K562 (cell line): ENCODE measurements at regions not wholly inside any gene's neighbourhood (a gene's known extent, or its start where the extent isn't known, plus 50 kb on each side); places are given as distances from the start of the nearest gene placed in this dataset.
A peak's percentile ranks its signal among the peaks of the same experiment; 100 is the strongest.
"Not testable (repeated sequence)": the region's sequence is repeated elsewhere in the genome, so short reads cannot be mapped to it uniquely, and the experiment has no call there.

Experiments
- ATAC-seq: fragments of 200-7000 bp; cut with Tn5 transposase; 3 replicates; pipeline ENCODE4 v1.9.1; 2020; ENCODE audit warnings: moderate library complexity
- BruUV-seq: library from RNA; stranded (reverse); fragments of 400-500 nt; replicated peaks from 2 replicates; lab custom pipeline; 2021; lab: Mats Ljungman, UMichigan
- CTCF ChIA-PET: fragments of 300-600 bp; formaldehyde crosslinking; extraction: SDS; loops from one replicate; lab custom pipeline; 2021; ENCODE audit warnings: low intra/inter-chr PET ratio; lab: Yijun Ruan, JAX
- POLR2A ChIA-PET: fragments of 300-600, 350-650 bp; sonication (Branson Sonifier 250); formaldehyde crosslinking; extraction: SDS; loops from one replicate; lab custom pipeline; 2021; ENCODE audit warnings: antibody characterized with exemption, inconsistent platforms; lab: Yijun Ruan, JAX
- DNase-seq, 4 experiments: peaks; one replicate each; pipeline versions ENCODE4 v3.0.0 to v3.0.0-alpha.2; 2011 to 2018; ENCODE audit warnings: low spot score in 3 of 4, mixed read lengths in 3 of 4; ENCODE audit errors: extremely low read depth in 1 of 4
- FAIRE-seq: peaks from 2 replicates; lab custom pipeline; 2011; peaks lifted over from hg19 to GRCh38; lab: Jason Lieb, UNC
- H2AFZ ChIP-seq: 2 replicates; pipeline ENCODE4 v1.6.0; 2011; ENCODE audit warnings: low read depth, low read length, control low read depth, inconsistent platforms
- H3K27ac ChIP-seq: fragments of 200-600 bp; 3 replicates; pipeline ENCODE4 v1.8.0; 2011; ENCODE audit warnings: low read depth, mild to moderate bottlenecking, control low read depth, inconsistent platforms, low read length, moderate library complexity, mixed read lengths; ENCODE audit errors: extremely low read depth
- H3K27me3 ChIP-seq, 2 experiments: fragments of 300-600 bp in 1 of 2; 2 replicates in 1 of 2; 3 replicates in 1 of 2; pipeline versions ENCODE4 v1.6.0 to v1.8.0; 2011; ENCODE audit warnings: inconsistent platforms in 2 of 2, low read length in 2 of 2, mild to moderate bottlenecking in 1 of 2, mixed read lengths in 1 of 2, moderate library complexity in 1 of 2; ENCODE audit not compliant: control insufficient read depth in 2 of 2, insufficient read depth in 2 of 2
- H3K36me3 ChIP-seq: fragments of 300-600 bp; 3 replicates; pipeline ENCODE4 v1.8.0; 2011; ENCODE audit warnings: mild to moderate bottlenecking, low read length, inconsistent platforms; ENCODE audit not compliant: control insufficient read depth, insufficient read depth
- H3K4me1 ChIP-seq, 2 experiments: fragments of 200-600 bp in 1 of 2; replicated peaks in 1 of 2; 2 replicates in 1 of 2; 3 replicates in 1 of 2; pipeline versions ENCODE4 v1.5.1 to v1.8.0; 2011; ENCODE audit warnings: inconsistent platforms in 2 of 2, low read length in 2 of 2, mild to moderate bottlenecking in 1 of 2, mixed read lengths in 1 of 2, moderate library complexity in 1 of 2; ENCODE audit not compliant: control insufficient read depth in 2 of 2, insufficient read depth in 2 of 2
- H3K4me2 ChIP-seq: 2 replicates; pipeline ENCODE4 v1.6.1; 2011; ENCODE audit warnings: low read length, control low read depth, inconsistent platforms, mixed read lengths; ENCODE audit not compliant: insufficient read depth
- H3K4me3 ChIP-seq: fragments of 200-600 bp; sonication (generic), shearing (Covaris generic); 2 replicates; pipeline ENCODE4 v1.5.1; 2016; ENCODE audit warnings: control low read depth, inconsistent platforms
- H3K79me2 ChIP-seq: fragments of 200-600 bp; 3 replicates; pipeline ENCODE4 v1.8.0; 2011; ENCODE audit warnings: low read length, inconsistent platforms; ENCODE audit not compliant: control insufficient read depth, insufficient read depth
- H3K9ac ChIP-seq, 2 experiments: 2 replicates each; pipeline versions ENCODE4 v1.6.0 to v1.6.1; 2011; ENCODE audit warnings: low read depth in 2 of 2, low read length in 2 of 2, control low read depth in 1 of 2, inconsistent platforms in 1 of 2, mild to moderate bottlenecking in 1 of 2, mixed read lengths in 1 of 2; ENCODE audit not compliant: insufficient read depth in 1 of 2
- H3K9me1 ChIP-seq: one replicate; pipeline ENCODE4 v1.6.0; 2011; ENCODE audit warnings: inconsistent platforms, mild to moderate bottlenecking, low read length, moderate library complexity; ENCODE audit not compliant: control insufficient read depth, insufficient read depth
- H3K9me3 ChIP-seq: replicated peaks from 2 replicates; pipeline ENCODE4 v1.5.1; 2011; ENCODE audit warnings: low read depth, low read length, inconsistent platforms; ENCODE audit not compliant: control insufficient read depth, insufficient read depth
- H4K20me1 ChIP-seq: replicated peaks from 2 replicates; pipeline ENCODE4 v1.6.1; 2011; ENCODE audit warnings: low read length, inconsistent platforms, mixed read lengths; ENCODE audit not compliant: control insufficient read depth, insufficient read depth
- BRF1 ChIP-seq: IDR thresholded peaks from 3 replicates; pipeline ENCODE4 v1.6.1; 2011; ENCODE audit warnings: borderline replicate concordance, mild to moderate bottlenecking; ENCODE audit not compliant: insufficient read length; ENCODE audit errors: extremely low read depth
- CBX5 ChIP-seq: IDR thresholded peaks from 2 replicates; pipeline ENCODE4 v1.6.1; 2014; ENCODE audit warnings: low read depth, borderline replicate concordance
- CTBP1 ChIP-seq: fragments of 450-650 bp; IDR thresholded peaks from 2 replicates; pipeline ENCODE4 v1.6.1; 2016; ENCODE audit warnings: borderline replicate concordance
- FUS ChIP-seq: fragments of 200-400 bp; formaldehyde crosslinking; optimal IDR thresholded peaks from 2 replicates; pipeline ENCODE3; 2017; ENCODE audit warnings: low read depth, low read length
- GTF2A2 ChIP-seq: IDR thresholded peaks from 2 replicates; pipeline ENCODE4 v1.6.1; 2016; ENCODE audit warnings: mild to moderate bottlenecking, missing genetic modification characterization, missing compliant biosample characterization
- MYNN ChIP-seq, 2 experiments: sonication (generic); formaldehyde crosslinking in 1 of 2; IDR thresholded peaks; 2 replicates each; pipeline versions ENCODE4 v1.5.0 to v1.6.1; 2016 to 2020; ENCODE audit warnings: antibody characterized with exemption in 1 of 2, missing genetic modification reagents in 1 of 2
- NCOA6 ChIP-seq: fragments of 450-650 bp; IDR thresholded peaks from 2 replicates; pipeline ENCODE4 v1.6.1; 2017; ENCODE audit warnings: mild to moderate bottlenecking
- PTRF ChIP-seq: fragments of 450-650 bp; IDR thresholded peaks from 2 replicates; pipeline ENCODE4 v1.6.1; 2016; ENCODE audit warnings: mild to moderate bottlenecking, missing genetic modification characterization, missing compliant biosample characterization
- RCOR1 ChIP-seq, 2 experiments: IDR thresholded peaks; 2 replicates each; pipeline ENCODE4 v1.6.1; 2012; ENCODE audit warnings: low read depth in 2 of 2, low read length in 2 of 2, borderline replicate concordance in 1 of 2, improper control_type of control experiment in 1 of 2
- TAF7 ChIP-seq: fragments of 450-650 bp; IDR thresholded peaks from 2 replicates; pipeline ENCODE4 v1.6.1; 2016; ENCODE audit warnings: missing genetic modification characterization, missing compliant biosample characterization
- ZNF23 ChIP-seq: fragments of 250-450 bp; sonication (Bioruptor Pico); IDR thresholded peaks from 2 replicates; pipeline ENCODE4 v1.4.0; 2020; ENCODE audit warnings: mild to moderate bottlenecking
- ZNF274 ChIP-seq: IDR thresholded peaks from 2 replicates; pipeline ENCODE4 v1.6.1; 2011; ENCODE audit warnings: low read depth, mild to moderate bottlenecking, low read length, moderate library complexity, borderline replicate concordance
- ZNF316 ChIP-seq: fragments of 450-650 bp; IDR thresholded peaks from 2 replicates; pipeline ENCODE4 v1.6.1; 2016
- ZNF324 ChIP-seq: fragments of 250-450 bp; sonication (Bioruptor Pico); IDR thresholded peaks from 2 replicates; pipeline ENCODE4 v1.4.0; 2020; ENCODE audit warnings: mild to moderate bottlenecking
- ZNF707 ChIP-seq: fragments of 250-450 bp; sonication (Bioruptor Pico); conservative IDR thresholded peaks from 2 replicates; pipeline ENCODE4 v1.8.0; 2022; ENCODE audit warnings: inconsistent platforms, mild to moderate bottlenecking, moderate library complexity
- WGBS: fragments of 100-300 bp; shearing (Covaris generic); methylation state at CpG from one replicate; pipeline ENCODE4 v1.1.6; 2016; ENCODE audit warnings: low coverage, mixed read lengths; ENCODE audit not compliant: insufficient coverage; ENCODE audit errors: missing lambda C conversion rate; 5-methylcytosine and 5-hydroxymethylcytosine counted together
- in situ Hi-C: fragments of 300-500 bp; cut with MboI; formaldehyde crosslinking; loops from 4 replicates; pipeline ENCODE4 v1.15.0; 2018; ENCODE audit warnings: inconsistent platforms, mixed read lengths
- intact Hi-C: fragments of 100-400 bp; cut with micrococcal nuclease; formaldehyde crosslinking; loops from 2 replicates; pipeline ENCODE4 v1.14.2; 2022
- TF ChIP-seq, protein P1 (sequence below): fragments of 250-450 bp; sonication (Bioruptor Pico); IDR thresholded peaks from 2 replicates; pipeline ENCODE4 v1.4.0; 2020; ENCODE audit warnings: borderline replicate concordance

DNA sequence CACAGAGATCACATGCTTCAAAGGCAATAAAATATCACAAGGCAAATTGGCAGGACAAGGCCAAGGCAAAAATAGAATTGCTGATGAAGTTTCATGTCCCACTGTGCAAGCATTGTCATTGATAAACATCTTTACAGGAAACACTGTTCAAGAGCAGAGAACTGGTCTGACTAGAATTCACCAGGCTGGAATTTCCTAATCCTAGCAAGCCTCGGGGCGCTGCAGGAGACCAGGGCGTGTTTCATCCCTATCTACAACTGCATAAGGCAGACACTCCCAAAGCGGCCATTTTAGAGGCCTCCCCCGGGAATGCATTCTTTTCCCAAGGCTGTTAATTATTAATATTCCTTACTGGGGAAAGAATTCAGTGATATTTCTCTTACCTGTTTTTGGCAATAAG is 103.7 kb upstream of the GHR start:
- H2AFZ ChIP-seq, intact Hi-C loops, H3K9me1 ChIP-seq, H3K4me2 ChIP-seq, POLR2A ChIA-PET, H3K9ac ChIP-seq, H4K20me1 ChIP-seq, BruUV-seq, DNase-seq, FAIRE-seq, H3K79me2 ChIP-seq, CTCF ChIA-PET, H3K4me3 ChIP-seq, H3K9me3 ChIP-seq, H3K4me1 ChIP-seq, H3K36me3 ChIP-seq, ATAC-seq, in situ Hi-C loops, H3K27me3 ChIP-seq, H3K27ac ChIP-seq: not testable (repeated sequence)
- TF ChIP-seq CBX5, result 0 out of 2 replicates have a peak, but pooled peaks have one; percentile 48
- 0% methylated on average over 5 of the region's 5 CpGs for WGBS

DNA sequence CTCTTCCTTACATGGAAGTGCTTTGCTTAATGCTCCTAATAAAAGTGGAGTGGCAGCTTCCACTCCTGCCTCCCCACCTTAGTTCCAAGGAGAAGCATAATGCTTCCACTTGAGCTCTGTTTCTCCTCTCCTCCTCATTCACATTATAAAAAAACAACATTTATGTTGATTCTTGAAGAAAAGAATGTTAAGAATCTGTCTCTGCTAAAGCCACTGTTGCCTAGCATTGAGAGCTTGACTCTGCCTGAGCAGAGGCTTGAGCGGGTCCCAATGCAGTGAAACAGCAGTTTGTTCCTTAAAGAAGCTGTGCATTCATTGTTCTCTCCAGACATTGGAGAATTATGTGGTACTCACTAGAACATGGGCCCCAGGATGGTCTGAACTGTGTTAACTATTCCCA is 101.5 kb upstream of the GHR start:
- in situ Hi-C loops, result no loop called here
- CTCF ChIA-PET, result no interaction called here
- no peaks in the 10 kb centered on the region for H3K79me2 ChIP-seq
- TF ChIP-seq TAF7 (tag), result no peak
- TF ChIP-seq ZNF23 (CRISPR knock-in tag), result no peak
- TF ChIP-seq NCOA6, result no peak
- no peak for TF ChIP-seq RCOR1 (IDR thresholded peaks at IDR 0.05; ENCODE audit: borderline replicate concordance in 1 of 2, low read depth in 2 of 2, low read length in 2 of 2)
- no peak for TF ChIP-seq FUS
- TF ChIP-seq ZNF274, result no peak
- TF ChIP-seq ZNF316, result no peak
- no peak for TF ChIP-seq BRF1
- no peak for TF ChIP-seq ZNF707 (CRISPR knock-in tag)
- no peak for TF ChIP-seq GTF2A2 (tag)
- no peak for TF ChIP-seq CTBP1
- TF ChIP-seq, protein P1, sequence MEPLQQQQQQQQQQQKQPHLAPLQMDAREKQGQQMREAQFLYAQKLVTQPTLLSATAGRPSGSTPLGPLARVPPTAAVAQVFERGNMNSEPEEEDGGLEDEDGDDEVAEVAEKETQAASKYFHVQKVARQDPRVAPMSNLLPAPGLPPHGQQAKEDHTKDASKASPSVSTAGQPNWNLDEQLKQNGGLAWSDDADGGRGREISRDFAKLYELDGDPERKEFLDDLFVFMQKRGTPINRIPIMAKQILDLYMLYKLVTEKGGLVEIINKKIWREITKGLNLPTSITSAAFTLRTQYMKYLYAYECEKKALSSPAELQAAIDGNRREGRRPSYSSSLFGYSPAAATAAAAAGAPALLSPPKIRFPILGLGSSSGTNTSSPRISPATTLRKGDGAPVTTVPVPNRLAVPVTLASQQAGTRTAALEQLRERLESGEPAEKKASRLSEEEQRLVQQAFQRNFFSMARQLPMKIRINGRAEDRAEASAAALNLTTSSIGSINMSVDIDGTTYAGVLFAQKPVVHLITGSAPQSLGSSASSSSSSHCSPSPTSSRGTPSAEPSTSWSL (CRISPR knock-in tag), result no peak
- no peak for TF ChIP-seq ZNF324
- TF ChIP-seq PTRF (tag), result no peak
- TF ChIP-seq MYNN (IDR thresholded peaks at IDR 0.05), result no peak
- TF ChIP-seq MYNN (CRISPR knock-in tag; IDR thresholded peaks at IDR 0.05), result no peak

More for the DNA sequence above, 101.5 kb upstream of the GHR start:
- 0% methylated on average over 1 of the region's 1 CpG for WGBS
- FAIRE-seq (no peak), ATAC-seq (no peak), DNase-seq (no peak)
- H3K36me3 ChIP-seq, result no peaks in the 10 kb centered on the region
- H2AFZ ChIP-seq, result no peak overlapping the region
- H3K4me2 ChIP-seq, result no peak overlapping the region
- H3K27me3 ChIP-seq, result no peaks in the 10 kb centered on the region
- no peaks in the 10 kb centered on the region for H4K20me1 ChIP-seq
- no peak overlapping the region for H3K4me3 ChIP-seq
- intact Hi-C loops, result no loop called here
- POLR2A ChIA-PET, result interaction anchor here (0.6 kb wide), 1 partner anchor 59 kb away, joined by 3 read pairs; no protein-coding TSS in a partner anchor
- no TSS peak for BruUV-seq
- H3K9me1 ChIP-seq, result no peaks in the 10 kb centered on the region
- no peaks in the 10 kb centered on the region for H3K9me3 ChIP-seq
- no peak overlapping the region for H3K27ac ChIP-seq
- no peaks in the 10 kb centered on the region for H3K4me1 ChIP-seq
- no peak overlapping the region for H3K9ac ChIP-seq
